ENCODE measurements at regions not wholly inside any gene's neighbourhood (a gene's known extent, or its start where the extent isn't known, plus 50 kb on each side); places are given as distances from the start of the nearest gene placed in this dataset.

GRCh38 chr3:1010228-1010627, 82.6 kb upstream of the CNTN6 start:
- no peak for TF ChIP-seq POLR2A (IDR thresholded peaks at IDR 0.05)
- TF ChIP-seq, protein P1, sequence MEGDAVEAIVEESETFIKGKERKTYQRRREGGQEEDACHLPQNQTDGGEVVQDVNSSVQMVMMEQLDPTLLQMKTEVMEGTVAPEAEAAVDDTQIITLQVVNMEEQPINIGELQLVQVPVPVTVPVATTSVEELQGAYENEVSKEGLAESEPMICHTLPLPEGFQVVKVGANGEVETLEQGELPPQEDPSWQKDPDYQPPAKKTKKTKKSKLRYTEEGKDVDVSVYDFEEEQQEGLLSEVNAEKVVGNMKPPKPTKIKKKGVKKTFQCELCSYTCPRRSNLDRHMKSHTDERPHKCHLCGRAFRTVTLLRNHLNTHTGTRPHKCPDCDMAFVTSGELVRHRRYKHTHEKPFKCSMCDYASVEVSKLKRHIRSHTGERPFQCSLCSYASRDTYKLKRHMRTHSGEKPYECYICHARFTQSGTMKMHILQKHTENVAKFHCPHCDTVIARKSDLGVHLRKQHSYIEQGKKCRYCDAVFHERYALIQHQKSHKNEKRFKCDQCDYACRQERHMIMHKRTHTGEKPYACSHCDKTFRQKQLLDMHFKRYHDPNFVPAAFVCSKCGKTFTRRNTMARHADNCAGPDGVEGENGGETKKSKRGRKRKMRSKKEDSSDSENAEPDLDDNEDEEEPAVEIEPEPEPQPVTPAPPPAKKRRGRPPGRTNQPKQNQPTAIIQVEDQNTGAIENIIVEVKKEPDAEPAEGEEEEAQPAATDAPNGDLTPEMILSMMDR (IDR thresholded peaks at IDR 0.05) = no peak
